Heart left ventricle (tissue), 13 donors: ENCODE measurements at regions not wholly inside any gene's neighbourhood (a gene's known extent, or its start where the extent isn't known, plus 50 kb on each side); places are given as distances from the start of the nearest gene placed in this dataset.

ENCODE experiments used
- CTCF ChIP-seq, 12 donors: fragments of 200-600 bp; sonication (generic) in 4 of 12; IDR thresholded peaks; one replicate each; pipeline versions ENCODE4 v1.5.0 to v1.8.0; 2018 to 2022; ENCODE audit warnings: antibody characterized with exemption in 12 of 12, mild to moderate bottlenecking in 5 of 12
- POLR2A ChIP-seq, 2 donors: fragments of 450-650 bp; IDR thresholded peaks; one replicate each; pipeline ENCODE4 v1.6.1; 2017; ENCODE audit warnings: antibody characterized with exemption in 2 of 2, mild to moderate bottlenecking in 2 of 2, moderate library complexity in 2 of 2
- donor health status: ischemic (EF 13 %, LVEDD 7.1; RV severe dilation, severe dysfunction).
- donor health status: DM: no; HTN: yes; CAD: no.
- donor health status: DM: no; HTN: no; CAD: no.
- donor health status: ischemic (EF 25% LVEDD 6.9; RV normal size, moderate dysfunction).
- donor health status: ischemic (EF 25% LVEDD 5.7; RV mildly dilated, moderate dysfunction).
- donor health status: ischemic (EF 35%, LVEDD 5.7; RV mildly dilated, moderate dysfunction).
- donor health status: nonischemic (EF 11% LVEDD 7.7; RV severe dilation, severe dysfunction).
- donor health status: DM: yes; HTN: yes; CAD: no.
- donor health status: PGD.
- donor health status: ischemic (EF 29% LVEDD 5.4; RV normal size, mild dysfunction).
- donor health status: nonischemic (EF 23%, LVEDD 6.1; RV moderate dilation, normal function).

- no peak for TF ChIP-seq CTCF (IDR thresholded peaks at IDR 0.05)
- no peak for TF ChIP-seq POLR2A (IDR thresholded peaks at IDR 0.05)
These were observed 473.6 kb upstream of the CBLB start for GRCh38 chr3:106342386-106342785.
